Effector CD8-positive, alpha-beta T cell (primary cell): ENCODE measurements at regions not wholly inside any gene's neighbourhood (a gene's known extent, or its start where the extent isn't known, plus 50 kb on each side); places are given as distances from the start of the nearest gene placed in this dataset.
"Not testable (repeated sequence)": the region's sequence is repeated elsewhere in the genome, so short reads cannot be mapped to it uniquely, and the experiment has no call there.

ENCODE experiments used
- DNase-seq: peaks from one replicate; lab custom pipeline; 2025; lab: John Stamatoyannopoulos, UW

GRCh38 chr3:124318014-124318413 lies 326.1 kb upstream of the ROPN1 start:
- DNase-seq = no peak

- DNase-seq = no peak
These were observed 326.7 kb upstream of the ROPN1 start for GRCh38 chr3:124318656-124319055.

GRCh38 chr3:124320976-124321375 lies 329.1 kb upstream of the ROPN1 start:
- no peak for DNase-seq

- no peak for DNase-seq
These were observed 330.5 kb upstream of the ROPN1 start for GRCh38 chr3:124322309-124322880.

GRCh38 chr3:124322966-124323365 lies 331.0 kb upstream of the ROPN1 start:
- no peak for DNase-seq

GRCh38 chr3:124325248-124325647 lies 333.3 kb upstream of the ROPN1 start:
- DNase-seq = no peak

- DNase-seq = no peak
These were observed 337.8 kb upstream of the ROPN1 start for GRCh38 chr3:124329723-124330122.

GRCh38 chr3:124333931-124334640 lies 342.2 kb upstream of the ROPN1 start:
- DNase-seq = no peak

GRCh38 chr3:124336067-124336656 lies 344.2 kb upstream of the ROPN1 start:
- DNase-seq = no peak

GRCh38 chr3:124345845-124346244 lies 353.9 kb upstream of the ROPN1 start:
- DNase-seq = no peak

GRCh38 chr3:124346487-124346886 lies 354.6 kb upstream of the ROPN1 start:
- DNase-seq = no peak

GRCh38 chr3:124347418-124347817 lies 355.5 kb upstream of the ROPN1 start:
- no peak for DNase-seq

- DNase-seq = not testable (repeated sequence)
These were observed 356.6 kb upstream of the ROPN1 start for GRCh38 chr3:124348555-124348954.

- no peak for DNase-seq
These were observed 359.7 kb upstream of the ROPN1 start for GRCh38 chr3:124351430-124352148.

GRCh38 chr3:124352149-124352539 lies 360.2 kb upstream of the ROPN1 start:
- DNase-seq = no peak

GRCh38 chr3:124353691-124354090 lies 361.8 kb upstream of the ROPN1 start:
- DNase-seq = no peak

- no peak for DNase-seq
These were observed 362.2 kb upstream of the ROPN1 start for GRCh38 chr3:124354150-124354549.

- DNase-seq = no peak
These were observed 366.2 kb upstream of the ROPN1 start for GRCh38 chr3:124358156-124358555.

GRCh38 chr3:124360155-124360554 lies 368.2 kb upstream of the ROPN1 start:
- no peak for DNase-seq

- no peak for DNase-seq
These were observed 368.6 kb upstream of the ROPN1 start for GRCh38 chr3:124360563-124360962.

GRCh38 chr3:124361566-124361965 lies 368.7 kb upstream of the UMPS start:
- no peak for DNase-seq

- no peak for DNase-seq
These were observed 367.8 kb upstream of the UMPS start for GRCh38 chr3:124362455-124362854.

- DNase-seq = no peak
These were observed 366.8 kb upstream of the UMPS start for GRCh38 chr3:124363476-124363875.
